ENCODE measurements at regions not wholly inside any gene's neighbourhood (a gene's known extent, or its start where the extent isn't known, plus 50 kb on each side); places are given as distances from the start of the nearest gene placed in this dataset.

DNA sequence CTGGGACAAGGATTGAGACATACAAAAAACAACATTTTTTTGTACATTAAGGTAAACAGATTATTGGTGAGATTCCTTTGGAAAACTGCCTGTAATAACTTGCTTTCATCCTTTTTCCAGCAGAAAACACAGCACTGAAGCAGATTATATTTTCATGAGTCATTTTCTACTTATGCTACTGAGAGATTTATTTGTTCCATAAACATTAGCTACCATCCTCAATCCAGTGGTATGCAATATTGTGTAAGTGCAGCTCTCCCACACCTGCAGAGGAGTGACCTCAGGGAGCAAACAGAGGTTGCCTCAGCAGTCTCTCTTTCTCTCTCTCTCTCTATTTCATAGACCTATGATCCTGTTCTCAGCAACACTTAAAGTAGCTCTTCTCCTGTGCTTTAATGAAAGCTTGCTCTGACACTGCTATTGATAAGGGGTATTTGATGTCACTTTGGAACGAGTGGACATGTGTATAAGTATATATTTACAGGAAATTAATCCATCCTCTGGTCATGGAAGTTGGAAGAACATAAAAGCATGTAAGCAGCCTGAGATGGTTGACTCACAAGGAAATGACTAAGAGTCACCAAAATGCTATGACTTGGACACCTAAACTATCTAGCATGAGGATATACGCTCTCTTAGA, 163.7 kb upstream of the SPANXC start:
- TF ChIP-seq EZH2phosphoT487 (IDR thresholded peaks at IDR 0.05; ENCODE audit: insufficient read depth, low read depth) (no peak), EZH2 (IDR thresholded peaks at IDR 0.05; ENCODE audit: insufficient read depth, poor library complexity, severe bottlenecking) (no peak)
